SK-N-SH treated with all-trans-retinoic acid at 6 μM for 48 hours (cell line): ENCODE measurements at regions not wholly inside any gene's neighbourhood (a gene's known extent, or its start where the extent isn't known, plus 50 kb on each side); places are given as distances from the start of the nearest gene placed in this dataset.
"Not testable (repeated sequence)": the region's sequence is repeated elsewhere in the genome, so short reads cannot be mapped to it uniquely, and the experiment has no call there.

Experiments
- CSDC2 ChIP-seq: fragments of 250-450 bp; sonication (Bioruptor Pico); IDR thresholded peaks from 2 replicates; pipeline ENCODE4 v1.5.0; 2020; ENCODE audit warnings: mild to moderate bottlenecking, moderate library complexity
- PATZ1 ChIP-seq: fragments of 250-450 bp; sonication (Bioruptor Pico); IDR thresholded peaks from 2 replicates; pipeline ENCODE4 v1.8.0; 2020; ENCODE audit warnings: mild to moderate bottlenecking, moderate library complexity, borderline replicate concordance
- RARB ChIP-seq: fragments of 250-450 bp; sonication (Bioruptor Pico); IDR thresholded peaks from 2 replicates; pipeline ENCODE4 v1.8.0; 2021; ENCODE audit warnings: mild to moderate bottlenecking, moderate library complexity
- TOX ChIP-seq: fragments of 250-450 bp; sonication (Bioruptor Pico); IDR thresholded peaks from 2 replicates; pipeline ENCODE4 v1.8.0; 2021; ENCODE audit warnings: mild to moderate bottlenecking, moderate library complexity, borderline replicate concordance
- ZFP3 ChIP-seq: fragments of 250-450 bp; sonication (Bioruptor Pico); IDR thresholded peaks from 2 replicates; pipeline ENCODE4 v1.5.0; 2020; ENCODE audit warnings: mild to moderate bottlenecking, moderate library complexity
- ZFP30 ChIP-seq: fragments of 450-650 bp; formaldehyde crosslinking; IDR thresholded peaks from 2 replicates; pipeline ENCODE4 v1.5.0; 2022; ENCODE audit warnings: mild to moderate bottlenecking, moderate library complexity
- TF ChIP-seq, protein P1 (sequence below): fragments of 250-450 bp; sonication (Bioruptor Pico); IDR thresholded peaks from 2 replicates; pipeline ENCODE4 v1.5.1; 2021; ENCODE audit warnings: mild to moderate bottlenecking, moderate library complexity
- TF ChIP-seq, protein P2 (sequence below): fragments of 250-450 bp; sonication (Bioruptor Pico); IDR thresholded peaks from 2 replicates; pipeline ENCODE4 v1.5.1; 2020; ENCODE audit warnings: low read depth, mild to moderate bottlenecking, moderate library complexity

DNA sequence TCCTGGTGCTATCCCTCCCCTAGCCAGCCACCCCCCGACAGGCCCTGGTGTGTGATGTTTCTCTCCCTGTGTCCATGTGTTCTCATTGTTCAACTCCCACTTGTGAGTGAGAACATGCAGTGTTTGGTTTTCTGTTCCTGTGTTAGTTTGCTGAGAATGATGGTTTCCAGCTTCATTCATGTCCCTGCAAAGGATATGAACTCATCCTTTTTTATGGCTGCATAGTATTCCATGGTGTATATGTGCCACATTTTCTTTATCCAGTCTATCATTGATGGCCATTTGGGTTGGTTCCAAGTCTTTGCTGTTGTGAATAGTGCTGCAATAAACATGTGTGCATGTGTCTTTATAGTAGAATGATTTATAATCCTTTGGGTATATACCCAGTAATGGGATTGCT is 122.1 kb downstream of the LEPR start:
- not testable (repeated sequence) for TF ChIP-seq ZFP3; CSDC2 (CRISPR knock-in tag); PATZ1 (CRISPR knock-in tag); RARB (CRISPR knock-in tag); ZFP30 (CRISPR knock-in tag); TOX
- TF ChIP-seq, protein P1, sequence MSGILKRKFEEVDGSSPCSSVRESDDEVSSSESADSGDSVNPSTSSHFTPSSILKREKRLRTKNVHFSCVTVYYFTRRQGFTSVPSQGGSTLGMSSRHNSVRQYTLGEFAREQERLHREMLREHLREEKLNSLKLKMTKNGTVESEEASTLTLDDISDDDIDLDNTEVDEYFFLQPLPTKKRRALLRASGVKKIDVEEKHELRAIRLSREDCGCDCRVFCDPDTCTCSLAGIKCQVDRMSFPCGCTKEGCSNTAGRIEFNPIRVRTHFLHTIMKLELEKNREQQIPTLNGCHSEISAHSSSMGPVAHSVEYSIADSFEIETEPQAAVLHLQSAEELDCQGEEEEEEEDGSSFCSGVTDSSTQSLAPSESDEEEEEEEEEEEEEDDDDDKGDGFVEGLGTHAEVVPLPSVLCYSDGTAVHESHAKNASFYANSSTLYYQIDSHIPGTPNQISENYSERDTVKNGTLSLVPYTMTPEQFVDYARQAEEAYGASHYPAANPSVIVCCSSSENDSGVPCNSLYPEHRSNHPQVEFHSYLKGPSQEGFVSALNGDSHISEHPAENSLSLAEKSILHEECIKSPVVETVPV (CRISPR knock-in tag) = not testable (repeated sequence)
- TF ChIP-seq, protein P2, sequence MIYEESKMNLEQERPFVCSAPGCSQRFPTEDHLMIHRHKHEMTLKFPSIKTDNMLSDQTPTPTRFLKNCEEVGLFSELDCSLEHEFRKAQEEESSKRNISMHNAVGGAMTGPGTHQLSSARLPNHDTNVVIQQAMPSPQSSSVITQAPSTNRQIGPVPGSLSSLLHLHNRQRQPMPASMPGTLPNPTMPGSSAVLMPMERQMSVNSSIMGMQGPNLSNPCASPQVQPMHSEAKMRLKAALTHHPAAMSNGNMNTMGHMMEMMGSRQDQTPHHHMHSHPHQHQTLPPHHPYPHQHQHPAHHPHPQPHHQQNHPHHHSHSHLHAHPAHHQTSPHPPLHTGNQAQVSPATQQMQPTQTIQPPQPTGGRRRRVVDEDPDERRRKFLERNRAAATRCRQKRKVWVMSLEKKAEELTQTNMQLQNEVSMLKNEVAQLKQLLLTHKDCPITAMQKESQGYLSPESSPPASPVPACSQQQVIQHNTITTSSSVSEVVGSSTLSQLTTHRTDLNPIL (CRISPR knock-in tag) = not testable (repeated sequence)
